Stimulated activated naive CD4-positive, alpha-beta T cell treated with Interleukin-2 at 50 U/mL for 16 hours (primary cell): ENCODE measurements at regions not wholly inside any gene's neighbourhood (a gene's known extent, or its start where the extent isn't known, plus 50 kb on each side); places are given as distances from the start of the nearest gene placed in this dataset.
"Not testable (repeated sequence)": the region's sequence is repeated elsewhere in the genome, so short reads cannot be mapped to it uniquely, and the experiment has no call there.

Experiments
- DNase-seq: peaks from one replicate; lab custom pipeline; 2025; lab: John Stamatoyannopoulos, UW

DNA sequence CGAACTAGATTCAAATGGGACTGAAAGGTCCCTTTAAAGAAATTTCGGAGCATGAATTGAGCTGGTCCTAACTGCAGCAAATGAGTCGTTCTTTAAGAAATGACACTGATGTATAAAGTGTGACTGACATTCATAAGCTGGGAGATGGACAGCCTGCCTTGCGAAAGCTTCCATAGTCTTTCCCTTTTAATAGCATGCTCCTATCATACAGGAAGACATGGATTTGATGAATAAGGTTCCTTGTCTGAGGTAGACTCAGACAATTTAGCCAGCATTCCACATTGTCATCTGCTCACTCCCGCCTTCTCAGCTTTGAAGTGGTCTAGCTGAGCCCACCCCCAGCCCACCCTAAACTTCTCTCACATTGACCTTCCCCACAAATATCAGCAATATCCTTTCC is 264.9 kb downstream of the TSN start:
- no peak for DNase-seq

DNA sequence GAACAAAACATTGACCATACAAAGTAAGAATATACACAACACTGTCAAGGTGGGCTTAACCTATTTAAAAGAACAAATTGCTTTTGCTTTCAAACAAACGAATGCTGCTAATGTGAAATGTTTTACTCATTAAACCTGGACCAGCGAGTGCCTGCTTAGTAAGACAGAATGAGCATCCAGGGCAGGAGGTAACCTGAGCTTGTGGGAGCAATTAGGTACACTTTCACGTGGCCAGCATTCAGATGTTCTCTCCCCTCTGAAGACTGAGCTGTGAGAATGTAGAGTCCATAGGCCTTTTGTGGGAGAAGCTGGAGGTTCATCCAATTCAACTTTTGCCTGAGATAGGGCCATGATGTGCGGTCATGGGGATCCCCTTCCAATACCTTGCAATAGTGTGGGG is 266.5 kb downstream of the TSN start:
- no peak for DNase-seq

DNA sequence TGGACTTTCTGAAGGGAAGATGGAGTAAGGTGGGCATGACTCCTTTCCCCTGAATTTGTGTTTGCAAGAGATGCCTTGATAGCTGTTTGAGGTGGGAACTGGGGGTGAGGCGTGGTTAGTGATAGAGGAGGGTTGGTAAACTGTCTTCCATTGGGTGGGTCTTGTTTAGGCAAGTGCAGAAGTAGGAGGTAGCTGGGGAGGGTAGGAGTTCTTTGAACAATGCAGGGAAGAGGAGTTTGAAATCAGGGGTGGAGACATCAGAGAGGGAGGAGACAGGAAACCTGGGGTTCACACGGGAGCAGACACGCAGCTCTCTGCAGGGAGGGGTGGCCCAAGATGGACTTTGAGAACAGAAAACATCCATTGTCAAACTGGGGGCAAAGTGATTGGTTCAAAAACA is 267.1 kb downstream of the TSN start:
- no peak for DNase-seq

DNA sequence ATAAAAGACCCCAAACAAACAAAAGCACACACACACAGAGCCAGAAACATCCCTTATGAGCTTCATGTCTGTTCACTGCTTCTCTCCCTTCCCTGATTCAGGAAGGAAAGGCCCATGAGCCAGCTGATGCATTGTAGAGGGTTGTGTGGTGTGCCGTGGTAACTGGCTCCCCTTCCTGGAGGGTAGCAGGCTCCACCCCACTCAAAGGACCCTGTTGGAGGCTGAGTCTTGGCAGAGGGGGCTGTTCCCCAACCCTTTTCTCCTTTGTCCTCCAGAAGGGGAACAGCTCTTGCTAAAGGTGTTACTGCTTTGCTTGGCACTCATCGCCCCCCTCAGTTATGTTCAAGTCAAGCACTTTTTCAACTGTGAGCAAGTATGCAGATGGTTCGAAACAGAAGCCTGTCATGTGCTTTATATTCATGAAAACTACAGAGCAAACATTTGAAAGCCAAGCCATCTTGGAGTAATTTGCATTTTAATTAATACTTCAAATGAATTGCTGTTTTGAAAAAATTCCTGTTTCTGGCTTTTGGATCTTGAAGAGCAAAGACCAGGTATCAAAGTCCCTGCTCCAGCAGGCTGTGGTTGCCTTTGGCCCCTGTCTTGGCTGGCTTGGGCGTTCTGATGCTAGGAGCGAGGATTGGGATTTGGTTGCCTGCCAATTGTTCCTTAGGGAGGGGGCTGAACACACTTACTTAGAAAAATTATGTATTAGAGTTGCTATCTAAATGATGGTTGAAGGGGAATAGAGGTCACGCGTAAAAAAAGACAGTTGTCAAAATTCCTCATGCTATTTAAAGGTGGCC is 267.8 kb downstream of the TSN start:
- DNase-seq: no peak

DNA sequence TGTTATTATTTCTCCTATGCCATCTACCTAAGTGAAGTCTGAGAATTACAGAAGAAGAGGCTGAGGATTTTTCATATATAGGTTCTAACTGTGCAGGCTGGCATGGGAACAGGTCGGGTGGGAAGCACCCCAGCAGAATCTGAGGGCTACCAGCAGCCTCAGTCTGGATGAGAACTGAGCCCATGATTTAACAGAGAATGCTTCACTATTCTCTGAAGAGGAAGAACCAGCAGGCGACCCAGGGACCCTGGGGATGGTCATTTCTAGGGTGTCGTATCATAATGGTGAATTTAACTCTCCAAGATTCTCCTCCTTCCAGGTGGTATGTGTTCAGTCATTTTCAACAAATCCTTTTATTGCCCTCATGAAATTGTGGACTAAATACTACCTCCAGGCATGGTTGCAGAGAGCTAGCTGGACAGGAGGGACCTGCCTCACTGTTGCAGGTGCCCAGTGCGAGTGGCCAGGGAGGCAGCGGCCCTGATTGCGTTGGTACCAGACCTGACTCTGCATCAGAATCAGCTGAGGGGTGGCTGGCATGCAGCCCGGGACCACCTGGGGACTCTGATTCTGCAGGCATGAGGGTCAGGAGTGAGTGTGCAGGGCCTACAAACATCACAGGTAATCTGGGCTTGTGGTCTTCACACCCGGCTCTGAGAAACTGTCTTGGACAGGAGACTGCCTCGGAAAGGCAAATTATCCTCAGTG is 272.2 kb downstream of the TSN start:
- DNase-seq: no peak

DNA sequence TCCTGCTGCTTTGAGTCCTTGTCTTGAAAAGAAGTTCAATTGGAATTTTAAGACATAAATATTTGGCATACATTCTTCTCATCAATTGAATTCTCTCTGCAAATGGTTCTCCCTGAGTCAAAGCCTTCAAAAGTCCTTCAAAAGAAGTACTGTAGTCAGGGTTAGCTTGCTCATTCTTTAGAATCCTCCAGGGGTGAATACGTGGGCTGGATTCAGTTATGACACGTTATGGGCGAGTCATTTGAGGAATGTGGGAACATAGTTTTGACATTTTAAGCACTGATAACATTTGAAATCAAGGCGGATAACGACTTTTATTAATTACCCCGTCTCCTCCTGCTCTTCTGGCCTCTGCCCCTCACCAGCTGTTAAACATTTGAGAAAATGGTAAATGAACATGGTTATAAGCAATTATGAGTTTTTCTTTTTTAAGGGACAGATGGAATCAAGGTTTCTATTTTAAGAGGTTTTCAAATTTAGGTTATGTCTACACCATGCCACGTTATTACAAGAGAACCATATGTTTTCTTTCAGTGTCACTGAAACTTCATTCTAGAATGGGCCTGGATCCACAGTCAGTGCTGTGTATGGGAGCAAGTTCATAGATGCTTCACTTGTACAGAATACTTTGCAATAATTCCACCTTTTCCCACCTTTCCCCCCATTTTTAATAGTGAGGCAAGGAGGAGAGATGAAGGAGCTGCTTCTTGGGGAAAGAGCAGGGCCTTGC is 273.1 kb downstream of the TSN start:
- DNase-seq: no peak

DNA sequence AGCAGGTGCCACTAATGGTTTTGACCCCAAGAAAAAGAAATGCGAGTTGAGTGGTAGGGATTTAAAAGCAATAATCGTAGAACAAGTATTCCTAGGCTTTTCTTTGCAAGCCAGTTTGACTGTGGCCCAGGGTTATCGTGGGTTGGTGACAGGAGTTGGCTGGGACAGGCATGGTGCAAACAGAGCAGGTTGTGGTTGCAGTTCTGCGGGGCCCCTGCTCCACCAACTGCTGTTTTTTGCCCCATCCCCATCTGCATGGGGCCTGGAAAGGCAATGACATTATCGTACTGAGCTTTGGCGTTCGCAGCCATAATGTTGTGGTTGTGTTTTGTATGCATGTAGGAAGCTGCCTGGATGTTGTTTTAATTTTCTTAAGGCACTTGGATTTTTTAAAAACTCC is 274.0 kb downstream of the TSN start:
- no peak for DNase-seq

DNA sequence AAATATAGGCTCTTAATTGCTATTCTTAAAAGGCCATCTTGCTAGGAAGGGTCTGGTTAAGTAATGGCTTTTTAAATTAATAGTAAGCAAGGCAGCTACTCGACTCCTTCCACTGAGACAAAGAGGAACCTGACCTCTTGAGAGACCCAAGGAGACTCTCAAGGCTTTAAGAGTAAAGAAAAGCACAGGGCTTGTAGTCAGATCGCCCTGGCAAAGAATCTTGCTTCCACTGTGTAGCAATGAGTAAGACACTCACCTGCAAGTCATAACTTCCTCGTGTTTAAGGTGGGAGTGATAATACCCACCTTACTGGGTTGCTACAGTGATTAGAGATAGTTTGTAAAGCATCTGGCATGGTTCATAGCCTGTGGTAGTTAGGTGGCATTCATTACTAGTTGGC is 274.5 kb downstream of the TSN start:
- no peak for DNase-seq

DNA sequence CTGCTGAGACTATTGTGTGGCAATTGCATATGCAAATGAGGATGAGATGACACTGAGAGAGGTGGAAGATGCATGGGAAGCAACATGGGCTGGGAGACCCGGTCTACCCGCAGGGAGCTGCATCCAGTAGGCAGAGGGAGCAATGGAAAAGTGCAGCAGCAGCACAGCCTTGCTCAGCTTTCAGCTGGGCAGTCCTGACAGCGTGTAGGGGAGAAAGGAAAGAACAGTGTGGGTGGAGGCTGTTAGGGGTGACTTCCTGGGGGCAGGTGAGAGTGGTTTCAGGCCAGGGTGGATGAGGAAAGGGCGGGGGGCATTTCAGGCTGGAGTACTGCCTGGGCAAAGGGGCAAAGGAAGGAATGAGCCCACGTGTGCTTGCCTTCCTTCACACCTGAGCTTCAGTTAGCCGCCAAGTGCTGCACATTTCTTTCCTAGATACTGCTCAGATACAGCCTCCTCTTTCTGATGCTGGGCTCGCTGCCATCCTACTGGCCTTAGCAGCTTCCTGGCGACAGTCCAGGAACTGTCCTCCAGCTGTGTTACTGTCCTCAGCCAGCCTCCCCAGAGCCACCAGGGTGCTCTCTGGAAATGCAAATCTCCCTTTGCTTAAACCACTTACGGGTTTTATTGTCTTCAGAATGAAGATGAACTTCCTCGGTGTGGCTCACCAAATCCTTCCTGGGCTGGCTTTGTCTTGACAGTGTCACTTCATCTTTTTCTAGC is 276.3 kb downstream of the TSN start:
- no peak for DNase-seq

DNA sequence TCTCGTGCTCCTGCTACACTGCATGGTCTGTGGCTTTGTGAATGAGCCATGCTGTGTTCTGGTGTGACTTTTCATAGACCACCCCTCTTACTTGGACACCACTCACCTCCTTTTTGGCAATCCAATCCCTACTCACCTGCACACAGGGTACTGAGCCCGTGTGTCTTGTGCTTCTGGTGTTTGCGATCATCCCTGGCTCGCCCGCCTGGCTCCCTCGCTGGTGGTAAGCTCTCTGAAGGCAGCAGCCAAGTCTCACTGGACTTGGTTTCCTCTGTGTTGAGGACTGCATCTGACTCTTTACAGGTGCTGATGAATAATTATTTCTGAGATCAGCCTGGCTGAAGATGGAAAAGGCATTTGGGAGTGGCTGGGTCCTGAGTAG is 276.8 kb downstream of the TSN start:
- DNase-seq: no peak

DNA sequence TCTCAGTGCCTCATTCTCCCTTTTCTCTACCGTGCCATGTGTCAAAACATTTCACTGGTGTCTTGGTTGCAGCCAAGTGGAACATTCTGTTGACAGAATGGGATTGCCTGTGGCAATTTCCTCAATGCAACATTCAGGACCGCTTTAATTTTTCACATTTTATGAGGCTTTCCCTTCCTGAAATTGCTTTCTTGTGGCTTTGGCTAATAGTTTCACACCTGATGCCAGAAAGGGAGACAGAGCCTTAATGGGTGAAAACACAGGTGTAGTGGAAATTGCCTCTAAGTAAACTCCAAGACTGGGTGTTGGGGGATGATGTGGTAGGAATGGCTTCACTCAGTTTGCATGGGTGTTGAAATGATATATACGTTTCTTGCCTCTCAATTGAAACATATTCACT is 278.3 kb downstream of the TSN start:
- DNase-seq: no peak

DNA sequence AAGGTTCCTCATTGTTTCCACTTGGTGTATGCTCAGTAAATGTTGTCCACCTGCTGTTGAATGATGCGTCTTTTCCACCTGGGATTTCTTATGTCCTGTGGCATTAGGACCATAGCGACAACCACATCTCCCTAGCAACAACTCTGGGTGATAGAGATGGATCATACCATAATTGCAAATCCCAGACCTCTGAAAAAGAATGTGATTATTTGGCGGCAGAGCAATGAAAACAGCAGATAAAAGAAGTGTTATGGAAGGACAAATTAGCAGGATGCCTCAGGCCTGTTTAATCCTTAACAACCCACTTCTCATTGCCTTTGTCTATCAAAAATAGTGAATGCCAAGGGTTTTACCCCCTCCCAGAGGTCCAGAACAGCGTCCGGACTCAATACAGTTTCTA is 278.9 kb downstream of the TSN start:
- DNase-seq: no peak

DNA sequence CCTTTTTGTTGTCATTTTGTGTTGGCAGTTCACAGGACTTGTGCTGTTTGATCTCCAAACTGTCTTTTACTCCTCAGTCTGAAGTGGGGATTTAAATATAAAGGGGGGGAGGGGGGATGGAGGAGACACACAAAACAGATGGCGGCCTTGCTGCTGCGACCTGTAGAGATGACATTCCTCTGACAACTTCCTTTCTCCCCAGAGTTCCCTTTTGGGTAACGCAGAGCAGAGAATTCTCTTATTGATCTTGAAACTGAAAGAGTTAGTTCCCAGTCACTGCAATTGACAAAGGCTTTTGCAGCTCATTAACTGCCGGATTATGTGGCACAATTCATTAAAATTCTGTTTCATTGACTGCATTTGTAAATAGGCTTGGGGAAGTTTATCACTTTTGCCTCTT is 279.3 kb downstream of the TSN start:
- no peak for DNase-seq

DNA sequence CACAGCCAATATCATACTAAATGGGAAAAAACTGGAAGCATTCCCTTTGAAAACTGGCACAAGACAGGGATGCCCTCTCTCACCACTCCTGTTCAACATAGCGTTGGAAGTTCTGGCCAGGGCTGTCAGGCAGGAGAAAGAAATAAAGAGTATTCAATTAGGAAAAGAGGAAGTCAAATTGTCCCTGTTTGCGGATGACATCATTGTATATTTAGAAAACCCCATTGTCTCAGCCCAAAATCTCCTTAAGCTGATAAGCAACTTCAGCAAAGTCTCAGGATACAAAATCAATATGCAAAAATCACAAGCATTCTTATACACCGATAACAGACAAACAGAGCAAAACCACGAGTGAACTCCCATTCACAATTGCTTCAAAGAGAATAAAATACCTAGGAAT is 283.4 kb downstream of the TSN start:
- not testable (repeated sequence) for DNase-seq

DNA sequence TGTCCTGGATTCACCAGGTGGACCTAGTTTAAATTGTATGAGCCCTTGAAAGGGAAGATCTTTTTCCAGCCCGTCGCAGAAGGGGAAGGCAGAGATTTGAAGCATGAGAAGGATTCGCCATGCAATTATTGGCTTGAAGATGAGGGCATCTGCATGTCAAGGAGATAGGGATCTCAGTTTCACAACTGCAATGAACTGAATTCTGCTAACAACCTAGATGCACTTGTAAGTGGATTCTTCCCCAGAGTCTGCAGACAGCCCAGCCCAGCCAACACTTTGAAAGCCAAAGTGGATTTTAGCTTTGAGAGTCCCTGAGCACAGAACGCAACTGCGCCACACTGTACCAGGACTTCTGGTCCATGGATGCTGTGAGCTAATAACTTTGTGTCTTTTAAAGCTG is 286.0 kb downstream of the TSN start:
- DNase-seq: no peak

DNA sequence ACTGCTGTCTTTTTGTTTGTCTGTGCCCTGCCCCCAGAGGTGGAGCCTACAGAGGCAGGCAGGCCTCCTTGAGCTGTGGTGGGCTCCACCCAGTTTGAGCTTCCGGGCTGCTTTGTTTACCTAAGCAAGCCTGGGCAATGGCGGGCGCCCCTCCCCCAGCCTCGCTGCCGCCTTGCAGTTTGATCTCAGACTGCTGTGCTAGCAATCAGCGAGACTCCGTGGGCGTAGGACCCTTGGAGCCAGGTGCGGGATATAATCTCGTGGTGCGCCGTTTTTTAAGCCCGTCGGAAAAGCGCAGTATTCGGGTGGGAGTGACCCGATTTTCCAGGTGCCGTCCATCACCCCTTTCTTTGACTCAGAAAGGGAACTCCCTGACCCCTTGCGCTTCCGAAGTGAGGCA is 296.2 kb downstream of the TSN start:
- DNase-seq: not testable (repeated sequence)

DNA sequence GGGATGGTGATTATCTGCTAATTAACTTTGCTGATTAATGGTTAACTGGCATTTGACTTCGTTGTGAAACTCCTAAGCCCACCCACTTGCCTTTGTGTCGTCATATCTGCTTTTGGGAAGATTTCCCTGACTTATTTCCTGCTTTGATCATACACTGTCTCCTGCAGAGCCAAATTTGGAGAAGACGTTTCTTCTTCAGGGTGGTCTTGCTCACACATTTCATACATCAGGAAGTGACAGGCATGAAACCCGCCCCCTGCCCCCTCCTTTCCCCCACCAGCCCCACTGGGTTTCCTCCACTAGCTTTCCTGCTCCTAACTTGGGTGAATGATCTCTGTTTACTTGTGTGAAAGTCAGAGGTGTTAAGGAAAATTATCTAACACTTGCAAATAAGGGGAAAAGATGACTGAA is 300.1 kb downstream of the TSN start:
- no peak for DNase-seq

DNA sequence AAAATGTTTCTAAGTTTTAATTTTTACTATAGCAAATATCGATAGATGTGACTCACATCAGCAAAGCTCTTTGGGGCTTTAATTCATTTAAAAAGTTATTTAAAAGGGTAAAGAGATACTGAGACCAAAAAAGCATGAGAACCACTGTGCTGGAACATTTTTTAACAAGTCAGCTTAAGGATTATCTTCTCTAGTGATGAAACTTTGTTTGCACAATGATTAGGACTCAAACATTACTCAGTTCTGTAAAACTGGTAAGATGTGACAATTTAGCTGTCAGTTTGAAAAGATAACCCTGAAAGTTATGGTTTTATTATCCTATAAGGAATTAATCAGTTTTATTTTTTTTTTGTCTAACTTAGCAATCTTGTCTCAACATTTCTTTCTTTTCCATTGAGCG is 301.4 kb downstream of the TSN start:
- no peak for DNase-seq

DNA sequence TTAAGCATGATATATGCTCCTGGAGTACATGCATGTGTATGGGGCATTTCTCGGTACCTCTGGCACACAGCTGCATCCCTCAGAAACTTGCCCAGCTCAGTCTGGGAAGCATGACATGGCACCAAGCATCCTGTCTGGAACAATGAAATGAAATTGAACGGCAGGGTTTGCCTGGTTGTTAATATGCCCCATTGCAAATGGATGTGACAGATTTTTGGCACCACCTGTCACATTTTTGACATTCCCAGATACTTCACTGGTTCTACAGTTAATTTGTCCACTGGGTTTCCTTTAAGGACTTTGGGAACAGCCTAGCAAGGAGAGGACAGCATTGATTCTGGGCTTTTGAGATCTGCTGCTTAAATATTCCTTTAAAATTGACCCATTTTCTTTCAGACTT is 305.8 kb downstream of the TSN start:
- DNase-seq: no peak

DNA sequence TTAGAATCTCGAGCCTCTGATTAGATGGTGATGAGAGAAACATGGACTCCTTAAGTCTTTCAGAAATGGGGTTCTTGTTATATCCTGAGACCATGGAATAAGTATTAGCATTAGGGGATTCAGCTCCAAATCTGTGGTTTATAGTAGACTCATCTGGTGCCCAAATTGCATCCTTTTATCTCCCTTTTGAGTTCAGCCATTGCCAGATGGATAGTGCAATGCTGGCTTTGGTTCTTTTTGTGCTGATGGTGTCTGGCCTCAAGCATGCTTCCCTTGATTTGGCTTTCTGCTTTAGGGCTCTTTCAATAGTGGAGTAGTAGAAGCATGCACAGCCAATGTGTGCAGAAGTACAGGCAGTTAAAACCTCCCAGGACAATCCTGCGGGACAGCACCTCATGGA is 306.4 kb downstream of the TSN start:
- DNase-seq: no peak

DNA sequence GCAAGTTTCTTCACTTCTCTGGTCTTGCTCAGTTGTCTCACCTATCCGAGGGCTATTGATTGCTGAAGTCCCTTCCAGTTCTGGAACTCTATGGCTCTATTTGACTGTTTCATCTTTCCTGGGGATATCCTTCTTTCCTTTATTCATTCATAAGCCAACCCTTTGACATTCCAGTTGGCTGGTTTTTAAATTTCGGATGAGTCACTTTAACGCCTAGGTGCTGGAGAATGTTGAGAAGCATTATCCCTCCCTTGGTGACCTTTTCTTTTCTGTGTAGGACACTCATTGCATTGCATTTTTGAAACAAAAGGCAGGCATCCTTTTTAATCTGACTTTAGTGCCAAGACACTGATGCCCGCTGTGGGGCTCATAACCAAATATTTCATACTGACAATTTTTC is 307.1 kb downstream of the TSN start:
- DNase-seq: no peak

DNA sequence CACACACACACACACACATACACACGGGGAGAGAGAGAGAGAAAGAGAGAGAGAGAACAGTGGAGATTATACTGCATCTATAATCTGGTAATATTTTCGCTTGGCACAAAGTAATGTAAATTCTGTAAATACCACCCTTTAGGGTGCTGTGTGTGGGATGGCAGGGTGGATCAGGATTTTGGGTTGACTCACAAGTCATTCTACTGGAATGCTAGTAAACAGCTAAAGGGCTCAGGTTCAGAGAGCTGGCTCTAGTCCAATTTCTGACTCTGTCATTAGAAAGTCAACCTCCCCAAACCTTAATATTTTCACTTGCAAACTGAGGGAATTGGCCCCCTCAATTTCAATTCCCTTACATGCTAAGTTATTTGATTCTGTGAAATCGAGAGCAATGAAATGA is 308.3 kb downstream of the TSN start:
- DNase-seq: no peak
